GM19328 (cell line): ENCODE measurements at regions not wholly inside any gene's neighbourhood (a gene's known extent, or its start where the extent isn't known, plus 50 kb on each side); places are given as distances from the start of the nearest gene placed in this dataset.
"Not testable (repeated sequence)": the region's sequence is repeated elsewhere in the genome, so short reads cannot be mapped to it uniquely, and the experiment has no call there.

Source experiments
- ATAC-seq: cut with Tn5 transposase; IDR thresholded peaks from one replicate; pipeline ENCODE4 v1.9.1; 2021; ENCODE audit warnings: mild to moderate bottlenecking, moderate library complexity; ENCODE audit not compliant: unreplicated experiment

- ATAC-seq: no peak
These were observed 356.5 kb upstream of the CELF2 start for GRCh38 chr10:10661176-10661575.

GRCh38 chr10:10662716-10663408 is 354.8 kb upstream of the CELF2 start:
- ATAC-seq: no peak

GRCh38 chr10:10663622-10664021 is 354.1 kb upstream of the CELF2 start:
- ATAC-seq: no peak

- no peak for ATAC-seq
These were observed 351.9 kb upstream of the CELF2 start for GRCh38 chr10:10665750-10666149.

GRCh38 chr10:10667466-10667865 is 350.2 kb upstream of the CELF2 start:
- no peak for ATAC-seq

GRCh38 chr10:10676972-10677371 is 340.7 kb upstream of the CELF2 start:
- no peak for ATAC-seq

GRCh38 chr10:10677479-10677878 is 340.2 kb upstream of the CELF2 start:
- ATAC-seq: peak; percentile 84

GRCh38 chr10:10680496-10680895 is 337.2 kb upstream of the CELF2 start:
- no peak for ATAC-seq

- ATAC-seq: no peak
These were observed 332.7 kb upstream of the CELF2 start for GRCh38 chr10:10684972-10685371.

GRCh38 chr10:10685566-10685965 is 332.1 kb upstream of the CELF2 start:
- peak; percentile 64 for ATAC-seq

- ATAC-seq: no peak
These were observed 329.9 kb upstream of the CELF2 start for GRCh38 chr10:10687751-10688150.

- no peak for ATAC-seq
These were observed 318.2 kb upstream of the CELF2 start for GRCh38 chr10:10699427-10699826.

GRCh38 chr10:10701084-10701611 is 316.5 kb upstream of the CELF2 start:
- no peak for ATAC-seq

- no peak for ATAC-seq
These were observed 315.5 kb upstream of the CELF2 start for GRCh38 chr10:10702211-10702610.

GRCh38 chr10:10703382-10703781 is 314.3 kb upstream of the CELF2 start:
- no peak for ATAC-seq

GRCh38 chr10:10712155-10712704 is 305.4 kb upstream of the CELF2 start:
- no peak for ATAC-seq

GRCh38 chr10:10714327-10714726 is 303.3 kb upstream of the CELF2 start:
- no peak for ATAC-seq

GRCh38 chr10:10716972-10717371 is 300.7 kb upstream of the CELF2 start:
- ATAC-seq: no peak

GRCh38 chr10:10722422-10722821 is 295.2 kb upstream of the CELF2 start:
- no peak for ATAC-seq

GRCh38 chr10:10725196-10725595 is 292.5 kb upstream of the CELF2 start:
- no peak for ATAC-seq

- no peak for ATAC-seq
These were observed 291.6 kb upstream of the CELF2 start for GRCh38 chr10:10726101-10726500.

GRCh38 chr10:10727411-10727810 is 290.3 kb upstream of the CELF2 start:
- ATAC-seq: not testable (repeated sequence)

- no peak for ATAC-seq
These were observed 289.9 kb upstream of the CELF2 start for GRCh38 chr10:10727812-10728211.
